GM18499 (cell line): ENCODE measurements at regions not wholly inside any gene's neighbourhood (a gene's known extent, or its start where the extent isn't known, plus 50 kb on each side); places are given as distances from the start of the nearest gene placed in this dataset.

Source experiments
- ATAC-seq: cut with Tn5 transposase; IDR thresholded peaks from one replicate; pipeline ENCODE4 v1.9.1; 2021; ENCODE audit warnings: moderate number of reproducible peaks; ENCODE audit not compliant: insufficient read depth, unreplicated experiment

- no peak for ATAC-seq
Observed at GRCh38 chr10:58967551-58968388, 208.7 kb upstream of the PHYHIPL start.

- no peak for ATAC-seq
Observed at GRCh38 chr10:58968389-58968755, 208.1 kb upstream of the PHYHIPL start.

GRCh38 chr10:58969576-58969975 lies 206.9 kb upstream of the PHYHIPL start:
- ATAC-seq, result no peak

GRCh38 chr10:58970160-58970915 lies 206.1 kb upstream of the PHYHIPL start:
- ATAC-seq, result no peak

GRCh38 chr10:58971211-58971610 lies 205.2 kb upstream of the PHYHIPL start:
- ATAC-seq, result no peak

GRCh38 chr10:58971796-58972491 lies 204.5 kb upstream of the PHYHIPL start:
- ATAC-seq, result no peak

GRCh38 chr10:58972576-58973234 lies 203.7 kb upstream of the PHYHIPL start:
- no peak for ATAC-seq

GRCh38 chr10:58973235-58973595 lies 203.2 kb upstream of the PHYHIPL start:
- no peak for ATAC-seq

- no peak for ATAC-seq
Observed at GRCh38 chr10:58976254-58976653, 200.2 kb upstream of the PHYHIPL start.

- ATAC-seq, result no peak
Observed at GRCh38 chr10:58979711-58980110, 196.7 kb upstream of the PHYHIPL start.

GRCh38 chr10:58980826-58981415 lies 195.5 kb upstream of the PHYHIPL start:
- ATAC-seq, result no peak

GRCh38 chr10:58981846-58982245 lies 194.6 kb upstream of the PHYHIPL start:
- ATAC-seq, result no peak

- ATAC-seq, result no peak
Observed at GRCh38 chr10:58982470-58983239, 193.8 kb upstream of the PHYHIPL start.

GRCh38 chr10:58985216-58985615 lies 191.2 kb upstream of the PHYHIPL start:
- ATAC-seq, result no peak

GRCh38 chr10:58989486-58990039 lies 186.9 kb upstream of the PHYHIPL start:
- ATAC-seq, result no peak

GRCh38 chr10:58990693-58991092 lies 185.8 kb upstream of the PHYHIPL start:
- ATAC-seq, result no peak

GRCh38 chr10:58991856-58992255 lies 184.6 kb upstream of the PHYHIPL start:
- ATAC-seq, result no peak

- no peak for ATAC-seq
Observed at GRCh38 chr10:58992830-58993460, 183.5 kb upstream of the PHYHIPL start.
